Amygdala (tissue), 56 donors: ENCODE measurements at regions not wholly inside any gene's neighbourhood (a gene's known extent, or its start where the extent isn't known, plus 50 kb on each side); places are given as distances from the start of the nearest gene placed in this dataset.

Source experiments
- DNase-seq, 56 donors: peaks; one replicate each; lab custom pipeline; 2025; lab: John Stamatoyannopoulos, UW

DNA sequence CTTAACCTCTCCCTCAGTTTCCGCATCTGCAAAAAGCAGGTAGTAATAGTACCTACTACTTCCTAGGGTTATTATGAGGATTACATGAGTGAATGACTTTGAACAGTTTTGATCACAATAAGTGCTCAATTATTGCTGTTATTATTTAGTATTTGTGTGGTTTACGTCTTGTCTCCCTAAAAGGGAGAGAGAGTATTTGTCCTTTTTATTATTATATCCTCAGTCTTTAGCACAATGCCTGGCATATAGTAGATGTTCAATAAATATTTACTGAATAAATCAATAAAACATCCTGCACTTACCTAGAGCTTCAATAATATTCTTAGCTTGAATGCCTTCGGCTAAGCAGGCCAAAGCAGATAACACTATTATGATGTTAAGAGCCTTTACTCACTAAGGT is 160.0 kb downstream of the TANC2 start:
- no peak for DNase-seq

DNA sequence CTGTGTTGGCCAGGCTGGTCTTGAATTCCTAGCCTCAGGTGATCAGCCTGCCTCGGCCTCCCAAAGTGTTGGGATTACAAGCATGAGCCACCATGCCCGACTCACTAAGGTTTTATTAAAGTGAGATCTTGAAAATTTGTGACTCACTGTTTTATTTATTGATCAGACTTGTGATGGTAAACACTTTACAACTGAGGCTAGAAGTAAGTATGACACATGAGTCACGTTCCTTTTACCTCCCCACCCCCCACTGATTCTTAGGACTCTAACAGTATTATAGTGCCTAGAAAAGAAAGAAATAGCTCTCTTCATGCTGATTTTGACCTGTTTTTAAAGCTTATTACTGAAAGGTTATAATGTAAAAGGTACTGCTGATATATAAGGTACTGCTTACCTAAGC is 160.6 kb downstream of the TANC2 start:
- DNase-seq = no peak

DNA sequence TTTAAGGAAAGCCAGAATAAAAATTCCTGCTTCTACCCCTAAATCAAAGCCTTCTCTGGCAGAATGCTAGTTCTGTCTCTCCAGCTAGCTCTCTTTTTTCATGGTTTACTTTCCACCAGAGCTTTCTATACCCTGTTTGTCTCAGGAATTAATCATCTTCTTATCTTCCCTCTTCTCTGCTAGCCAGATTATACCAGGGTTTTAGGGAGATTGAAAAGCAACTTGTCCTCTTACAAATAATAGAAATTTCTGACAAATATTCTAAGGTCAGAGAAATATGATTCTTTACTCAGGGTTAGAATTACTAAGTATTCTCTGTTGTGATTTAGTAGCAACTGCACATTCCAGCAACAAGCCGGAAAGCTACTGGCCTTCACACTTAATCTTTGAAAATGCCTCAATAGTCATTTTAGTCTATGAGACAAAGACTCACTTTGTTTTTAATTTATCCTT is 166.4 kb downstream of the TANC2 start:
- no peak for DNase-seq

DNA sequence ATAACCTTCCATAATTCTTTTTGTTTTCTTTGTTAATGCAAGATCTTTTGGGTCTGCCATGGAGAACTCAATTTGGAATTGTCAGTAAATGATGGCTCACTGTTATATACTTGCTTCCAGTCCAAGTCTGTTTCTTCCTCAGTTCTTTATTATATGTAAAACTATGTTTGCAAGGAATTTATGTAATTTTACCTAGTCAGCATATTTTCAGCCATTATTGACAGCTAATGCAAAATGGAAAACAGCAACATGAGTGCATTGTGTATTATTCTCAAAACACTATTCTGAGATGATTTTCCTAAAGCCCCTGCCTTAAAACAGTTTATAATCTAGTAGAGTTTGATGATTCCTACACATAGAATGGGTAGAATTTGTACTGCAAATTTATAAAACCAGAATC is 167.5 kb downstream of the TANC2 start:
- no peak for DNase-seq

DNA sequence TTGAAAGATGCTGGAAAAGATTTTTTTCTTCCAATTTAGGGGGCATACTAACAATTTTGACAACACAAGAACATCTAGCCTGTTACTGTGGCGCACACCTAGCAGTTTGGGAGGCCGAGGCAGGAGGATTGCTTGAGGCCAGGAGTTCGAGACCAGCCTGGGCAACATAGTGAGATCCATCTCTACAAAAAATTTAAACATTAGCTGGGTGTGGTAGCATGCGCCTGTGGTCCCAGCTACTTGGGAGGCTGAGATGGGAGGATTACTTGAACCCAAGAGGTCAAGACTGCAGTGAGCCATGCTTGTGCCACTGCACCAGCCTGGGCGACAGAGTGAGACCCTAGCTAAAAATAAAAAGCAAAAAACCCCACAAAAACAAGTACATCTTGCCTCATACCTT is 168.8 kb downstream of the TANC2 start:
- no peak for DNase-seq

DNA sequence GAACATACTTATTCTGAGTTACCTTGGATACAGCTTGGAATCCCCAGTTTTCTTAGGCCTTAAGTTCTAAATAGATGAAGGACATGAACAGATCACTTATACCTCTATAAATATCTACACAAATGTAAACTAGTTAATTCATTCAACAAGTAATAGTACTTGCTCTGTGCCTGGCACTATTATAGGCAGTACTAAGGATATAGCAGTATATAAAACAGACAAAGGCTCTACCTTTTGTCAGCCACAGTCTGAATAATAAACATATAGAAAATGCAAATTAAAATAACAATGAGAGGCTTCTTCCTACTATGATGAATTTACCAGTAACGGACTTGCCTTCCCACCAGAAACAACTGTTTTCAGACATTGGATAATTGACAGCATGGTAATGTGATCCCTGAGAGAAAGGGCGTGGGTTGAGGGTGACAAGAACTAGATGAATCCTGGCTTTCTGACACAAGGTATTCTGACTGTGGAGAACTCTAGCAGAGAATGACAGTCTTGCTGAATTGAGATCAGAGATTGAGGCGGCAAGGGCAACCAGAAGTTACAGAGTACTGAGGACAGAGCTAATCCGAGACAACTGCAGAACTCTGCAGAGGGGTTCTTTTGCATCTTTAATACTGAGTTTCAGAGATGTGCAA is 170.5 kb downstream of the TANC2 start:
- peak in 1 of 56 donors; percentile 10 for DNase-seq

DNA sequence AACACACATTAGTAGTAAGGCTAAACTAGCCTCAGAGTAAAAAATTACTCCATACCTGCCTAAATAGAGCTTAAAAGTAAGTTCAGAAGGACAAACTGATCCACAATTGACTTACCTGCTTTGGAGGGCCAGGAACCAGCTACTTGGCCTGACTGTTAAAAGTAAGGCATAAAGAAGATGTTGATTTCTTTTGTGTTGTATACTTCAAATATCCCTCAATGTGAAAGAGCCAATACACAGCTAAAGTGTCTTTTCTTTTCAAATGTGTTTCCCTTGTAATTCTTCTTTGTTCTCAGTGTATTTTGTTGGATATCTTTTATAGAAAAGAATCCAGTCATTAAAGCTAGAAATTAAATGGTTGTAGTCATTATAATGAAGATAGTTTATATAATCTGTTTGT is 171.1 kb downstream of the TANC2 start:
- DNase-seq = no peak

DNA sequence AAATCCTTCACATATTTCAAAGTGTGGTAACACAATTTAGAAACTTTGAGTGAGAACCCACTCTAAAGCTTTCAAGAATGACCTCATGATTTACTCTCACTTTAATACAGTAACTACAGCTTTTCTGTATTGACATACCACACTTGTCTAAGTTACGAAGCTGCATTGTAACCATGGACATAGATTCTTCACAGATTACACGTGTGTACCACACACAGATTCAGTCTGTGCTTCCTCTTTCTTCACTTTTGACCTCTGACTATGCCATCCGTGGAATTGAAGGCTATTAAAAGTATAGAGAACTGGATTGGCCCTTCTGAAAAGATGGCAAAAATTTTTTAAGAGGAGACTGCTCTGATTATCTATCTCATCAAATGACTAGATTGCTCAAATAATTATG is 172.7 kb downstream of the TANC2 start:
- DNase-seq = no peak

DNA sequence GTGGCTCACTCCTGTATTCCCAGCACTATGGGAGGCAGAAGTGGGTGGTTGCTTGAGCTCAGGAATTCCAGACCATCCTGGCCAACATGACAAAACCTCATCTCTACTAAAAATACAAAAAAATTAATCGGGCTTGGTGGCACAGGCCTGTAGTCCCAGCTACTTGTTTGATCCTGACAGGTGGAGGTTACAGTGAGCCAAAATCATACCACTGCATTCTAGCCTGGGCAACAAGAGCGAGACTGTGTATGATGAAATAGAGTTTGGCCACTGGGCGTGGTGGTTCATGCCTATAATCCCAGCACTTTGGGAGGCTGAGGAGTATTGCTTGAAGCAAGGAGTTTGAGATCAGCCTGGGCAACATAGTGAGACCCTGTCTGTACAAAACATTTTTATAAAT is 173.3 kb downstream of the TANC2 start:
- no peak for DNase-seq

DNA sequence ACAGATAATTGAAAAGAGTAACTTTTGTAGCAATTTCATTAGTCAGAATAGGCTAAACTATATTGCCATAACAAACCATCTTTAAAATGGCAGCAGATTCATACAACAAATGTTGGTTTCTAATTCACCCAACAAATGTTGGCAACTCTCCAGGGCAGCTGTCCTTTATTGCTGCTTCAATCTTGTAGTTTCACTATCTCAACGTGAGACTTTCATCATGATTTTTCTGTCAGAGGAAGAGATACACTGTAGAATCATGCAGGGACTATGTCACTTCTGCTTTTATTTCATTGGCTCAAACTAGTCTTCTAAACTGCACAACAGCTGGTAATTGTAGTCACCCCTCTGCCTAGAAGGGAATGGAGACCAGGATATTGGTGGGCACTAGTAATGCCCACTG is 174.2 kb downstream of the TANC2 start:
- peak in 6 of 56 donors; percentile 5 to 48 (median 12) for DNase-seq

DNA sequence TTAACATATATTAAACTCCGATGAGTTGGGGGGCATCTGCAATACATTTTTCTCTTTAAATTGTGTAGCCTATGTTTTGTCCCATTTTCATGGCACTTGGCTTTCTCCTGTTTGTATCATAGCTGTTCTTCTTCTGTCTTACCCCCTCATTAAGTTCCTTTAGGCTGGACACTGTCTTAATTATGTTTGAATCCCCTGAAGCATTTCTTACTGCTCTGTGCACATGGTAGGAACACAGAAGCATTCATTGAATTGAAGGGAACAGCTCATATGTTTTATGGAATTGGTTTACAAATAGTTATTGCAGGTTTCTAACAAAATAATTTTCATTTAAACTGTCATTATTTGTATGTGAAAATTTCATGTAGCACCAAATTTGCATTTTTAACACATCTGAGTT is 176.8 kb downstream of the TANC2 start:
- no peak for DNase-seq

DNA sequence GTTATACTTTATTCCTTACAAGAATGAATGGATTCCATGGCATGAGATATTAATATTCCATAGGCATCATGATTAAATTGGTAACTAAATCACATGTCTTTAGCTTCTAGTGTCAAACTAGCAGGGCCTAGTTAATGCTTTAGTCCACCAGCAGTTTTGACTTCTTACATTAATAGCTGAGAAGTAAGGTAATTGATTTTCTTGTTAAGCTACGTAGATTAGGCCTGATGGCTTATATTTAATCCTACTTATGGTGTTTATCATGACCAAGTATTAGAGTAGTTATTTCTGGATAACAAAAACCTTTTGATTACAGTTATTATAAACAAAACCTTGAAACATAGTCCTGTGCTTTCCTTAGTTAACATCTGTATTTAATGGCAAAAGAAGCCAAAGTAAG is 184.5 kb downstream of the TANC2 start:
- DNase-seq = no peak

DNA sequence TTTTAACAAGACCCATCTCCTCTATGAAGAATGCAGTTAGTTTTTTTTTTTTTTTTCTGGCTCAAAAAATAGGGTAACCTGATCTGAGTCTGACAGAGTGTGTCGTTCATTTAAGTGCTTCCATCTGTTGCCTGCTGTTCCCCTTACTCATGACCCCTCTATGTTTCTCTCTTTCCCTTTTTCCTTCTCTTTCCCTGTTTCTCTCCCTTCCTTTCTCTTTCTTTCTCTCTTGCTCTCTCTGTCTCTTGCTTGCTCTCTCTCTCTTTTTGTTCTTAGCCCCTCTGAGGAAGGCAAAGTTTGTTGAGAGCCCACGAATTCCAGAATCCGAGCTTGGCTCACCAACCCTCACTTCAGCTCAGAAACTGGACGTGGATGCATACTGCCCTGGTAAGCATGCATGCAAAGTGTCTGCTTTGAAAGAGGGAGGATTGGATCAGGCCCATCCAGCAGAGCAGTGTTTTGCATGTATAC is 185.0 kb downstream of the TANC2 start:
- peak in 5 of 56 donors; percentile 7 to 32 (median 13) for DNase-seq

DNA sequence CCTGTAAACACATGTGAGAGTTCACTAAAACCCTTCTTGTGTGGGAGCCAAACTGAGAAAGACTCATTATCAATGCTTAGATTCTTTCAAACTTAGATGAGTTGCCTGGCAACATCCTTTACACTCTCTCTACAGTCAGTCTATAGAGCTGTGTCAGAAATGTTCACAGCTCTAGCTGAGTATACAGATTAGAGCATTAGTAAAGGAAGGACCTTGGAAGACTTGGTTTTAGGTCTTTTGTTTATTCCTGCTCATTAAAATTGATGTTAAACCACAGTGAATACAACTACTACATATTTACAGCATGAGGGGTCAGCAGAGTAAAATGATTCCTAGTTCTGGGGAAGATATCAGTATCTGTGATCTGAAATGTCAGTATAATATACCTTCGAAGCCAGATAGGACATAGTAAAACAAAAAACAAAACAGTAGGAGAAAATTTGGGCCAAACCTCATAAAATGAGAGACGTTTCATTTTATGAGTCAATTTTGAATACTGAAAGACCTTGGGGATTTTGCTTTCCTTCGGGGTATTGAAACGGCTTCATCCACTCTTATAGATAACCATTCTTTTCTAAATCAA is 186.0 kb downstream of the TANC2 start:
- no peak for DNase-seq

DNA sequence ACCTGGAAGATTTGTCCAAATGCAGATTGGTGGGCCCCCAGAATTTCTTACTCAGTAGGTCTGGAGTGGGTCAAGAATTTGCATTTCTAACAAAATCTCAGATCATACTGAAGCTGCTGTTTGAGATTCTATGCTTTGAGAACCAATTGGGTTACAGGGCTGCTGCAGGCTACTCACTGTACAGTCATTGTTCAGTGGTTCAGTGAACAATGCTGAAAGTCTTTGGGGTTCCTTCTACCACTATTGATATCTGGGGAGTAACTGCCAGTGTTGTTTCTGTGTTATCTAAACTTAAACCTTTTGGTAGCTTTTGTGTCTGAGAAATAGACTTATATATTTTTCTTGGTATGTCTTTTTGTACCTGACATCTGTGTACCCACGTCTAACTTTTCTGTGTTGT is 187.5 kb downstream of the TANC2 start:
- peak in 7 of 56 donors; percentile 13 to 29 (median 20) for DNase-seq

DNA sequence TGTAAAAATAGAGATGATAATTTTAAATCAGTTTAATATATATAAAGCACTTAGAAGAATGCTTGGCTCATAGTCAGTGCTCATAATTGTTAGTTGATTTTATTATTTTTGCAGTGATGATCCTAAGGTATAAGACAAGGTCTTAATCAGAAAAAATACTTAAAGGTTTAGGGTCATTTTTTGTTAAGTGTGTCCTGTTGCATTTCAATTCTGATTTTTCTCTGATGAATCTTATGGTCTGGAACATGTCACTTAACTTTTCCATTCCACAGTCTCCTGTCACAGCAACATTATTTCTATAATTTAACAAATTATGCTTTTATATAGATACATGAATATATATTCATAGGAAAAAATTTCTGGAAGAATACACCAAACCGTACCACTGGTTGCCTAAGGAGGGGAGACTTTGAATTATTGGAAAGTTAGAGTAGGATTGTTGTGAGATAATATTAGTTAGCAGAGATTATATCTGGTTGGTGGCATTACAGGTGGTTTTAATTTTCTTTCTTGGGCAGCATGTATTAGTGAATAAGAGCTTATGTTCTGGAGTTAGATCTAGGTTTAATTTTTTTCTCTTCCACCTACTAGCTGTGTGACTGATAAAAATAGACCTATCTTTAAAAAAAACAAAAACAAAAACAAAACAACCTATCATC is 188.7 kb downstream of the TANC2 start:
- DNase-seq = no peak

DNA sequence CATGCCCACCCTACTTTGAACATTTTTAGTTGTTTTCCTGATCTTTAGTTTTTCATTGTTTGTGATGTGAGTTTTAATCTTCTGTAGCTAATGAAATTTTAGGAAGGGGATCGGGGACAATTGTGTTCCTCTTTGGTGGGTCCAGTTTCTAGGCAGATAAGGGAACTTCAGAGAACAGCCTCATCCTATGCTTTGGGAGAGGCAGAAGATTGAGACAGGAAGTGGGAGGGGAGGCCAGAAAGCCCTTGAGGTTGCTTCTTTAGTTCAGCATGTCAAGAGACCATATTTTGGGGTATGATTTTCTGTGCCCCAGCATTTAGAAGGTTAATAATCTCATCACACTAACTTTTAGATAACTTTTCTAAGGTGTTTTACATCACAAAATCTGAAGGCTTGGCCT is 191.0 kb downstream of the TANC2 start:
- DNase-seq = no peak

DNA sequence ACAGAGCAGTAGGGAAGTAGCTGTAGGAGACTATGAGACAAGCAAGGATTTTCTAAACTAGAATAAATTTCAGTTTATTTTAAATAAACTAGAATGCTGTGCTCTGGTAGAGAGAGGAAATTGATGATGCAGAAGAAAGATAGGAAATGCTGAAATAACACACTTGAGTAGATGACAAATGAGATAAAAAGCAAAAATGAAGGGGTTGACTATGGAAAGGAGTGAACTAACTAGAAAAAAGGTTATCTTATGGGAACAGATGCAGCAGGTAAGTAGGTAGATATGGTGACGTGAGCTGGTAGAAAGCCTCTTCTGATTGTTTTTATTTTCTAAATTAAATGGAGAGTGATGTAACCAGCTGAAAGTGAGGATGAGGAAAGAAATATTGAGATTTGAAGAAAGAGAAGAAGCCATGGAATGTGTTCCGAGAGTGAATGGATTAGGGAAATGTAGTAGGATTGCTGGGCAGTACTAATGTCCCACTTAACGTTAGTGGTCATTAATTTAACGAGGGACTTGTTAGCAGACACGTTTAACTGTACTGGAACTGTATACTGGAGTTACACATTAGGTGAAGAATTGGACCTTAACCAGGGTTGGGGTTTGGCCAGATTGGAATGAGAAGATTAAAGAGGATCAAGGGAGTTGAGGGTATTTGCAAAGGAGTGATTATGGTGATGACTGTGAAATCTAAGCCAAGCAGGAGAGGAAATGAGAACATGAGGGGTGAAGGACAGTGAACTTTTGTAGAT is 196.5 kb downstream of the TANC2 start:
- no peak for DNase-seq

DNA sequence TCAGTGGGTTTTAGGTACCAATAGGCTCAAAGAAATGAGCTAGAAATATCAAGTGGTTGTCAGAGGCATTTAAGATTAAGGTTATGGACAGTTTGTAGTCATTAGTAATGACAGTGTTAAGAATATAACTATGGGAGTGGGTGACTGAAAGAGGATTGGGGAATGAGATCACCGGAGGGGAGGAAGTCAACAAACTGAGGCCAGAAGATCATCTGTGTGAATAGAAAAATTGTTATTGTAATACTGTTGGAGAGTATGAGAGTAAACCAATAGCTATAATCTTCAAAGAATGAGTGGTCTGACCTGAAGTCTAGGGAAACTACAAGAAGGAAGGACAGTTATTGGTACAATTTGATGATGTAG is 197.1 kb downstream of the TANC2 start:
- no peak for DNase-seq

DNA sequence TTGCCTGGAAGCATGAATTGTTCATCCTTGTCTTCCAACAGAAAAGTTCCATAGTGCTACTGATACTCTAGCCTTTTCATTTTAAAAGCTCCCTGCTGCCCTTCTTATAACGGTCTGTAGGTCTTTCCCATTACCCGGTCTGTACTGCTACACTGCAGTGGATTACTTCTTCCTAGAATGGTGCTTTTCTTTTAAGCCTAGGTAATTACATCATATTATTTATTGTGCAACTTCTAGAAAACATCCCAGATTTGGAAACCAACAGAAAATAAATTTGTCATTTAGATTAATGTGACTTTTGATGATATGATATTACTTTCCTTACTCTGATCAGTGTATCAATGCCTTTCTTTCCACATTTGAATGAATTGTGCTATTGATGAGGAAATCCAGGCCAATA is 199.4 kb downstream of the TANC2 start:
- DNase-seq = no peak

DNA sequence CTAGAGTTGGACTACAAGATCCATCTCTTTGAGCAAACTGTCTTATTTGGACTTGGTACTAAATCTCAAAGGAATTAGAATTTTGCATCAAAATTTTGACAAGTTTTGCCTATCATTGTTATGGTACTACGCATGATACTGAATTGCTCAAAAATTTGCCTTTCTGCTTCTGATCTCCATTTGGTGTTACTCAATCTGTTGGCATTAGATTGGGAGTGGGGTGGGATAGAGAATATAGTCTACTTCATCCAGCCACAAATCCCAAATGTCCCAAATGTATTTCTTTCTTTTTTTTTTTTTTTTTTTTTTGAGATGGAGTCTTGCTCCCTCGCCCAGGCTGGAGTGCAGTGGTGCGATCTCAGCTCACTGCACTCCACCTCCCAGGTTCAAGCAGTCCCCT is 204.8 kb downstream of the TANC2 start:
- DNase-seq = no peak
